ENCODE measurements at regions not wholly inside any gene's neighbourhood (a gene's known extent, or its start where the extent isn't known, plus 50 kb on each side); places are given as distances from the start of the nearest gene placed in this dataset.

DNA sequence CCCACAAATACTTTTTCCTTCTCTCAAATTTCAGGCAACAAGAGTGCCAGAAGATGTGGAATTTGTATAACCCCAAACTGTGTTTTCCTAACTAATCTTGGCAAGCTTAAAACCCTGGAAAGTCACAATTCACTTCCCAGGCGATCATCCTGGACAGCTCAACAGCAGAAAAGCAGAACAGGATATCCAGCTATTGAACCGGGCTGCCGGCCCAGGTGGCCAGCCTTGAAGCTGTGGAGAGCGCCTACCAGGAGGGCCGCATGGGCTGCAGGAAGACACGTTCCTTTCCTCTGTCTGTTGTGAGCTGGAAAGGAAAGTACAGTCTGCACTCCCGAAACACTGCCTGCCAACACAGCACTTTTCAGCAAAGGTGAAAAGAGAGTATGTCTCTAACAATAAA lies 719.7 kb upstream of the MARCKS start:
- TF ChIP-seq ZFX (IDR thresholded peaks at IDR 0.05) (no peak), CTCF (conservative IDR thresholded peaks at IDR 0.05) (no peak)
- no peak overlapping the region for H3K27ac ChIP-seq

DNA sequence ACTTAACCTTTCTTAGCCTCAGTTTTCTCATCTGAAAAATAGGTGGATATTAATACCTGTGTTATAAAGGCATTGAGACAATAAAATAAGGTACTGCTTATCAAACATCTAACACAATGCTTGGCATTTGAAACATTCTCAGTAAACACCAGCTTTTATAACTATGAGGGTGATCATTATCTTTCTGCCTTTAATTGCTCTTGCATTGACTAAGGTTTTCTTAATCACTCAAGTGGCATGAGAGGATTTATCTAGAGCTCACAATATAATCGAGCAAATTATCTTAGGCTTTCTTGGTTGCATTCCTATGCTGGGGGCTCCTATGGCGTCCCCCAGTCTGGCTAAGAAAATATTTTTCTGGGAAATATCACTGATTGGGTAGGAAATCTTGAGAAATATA lies 716.4 kb upstream of the MARCKS start:
- TF ChIP-seq ZFX (IDR thresholded peaks at IDR 0.05) (no peak), CTCF (conservative IDR thresholded peaks at IDR 0.05) (no peak)
- H3K27ac ChIP-seq = no peak overlapping the region

DNA sequence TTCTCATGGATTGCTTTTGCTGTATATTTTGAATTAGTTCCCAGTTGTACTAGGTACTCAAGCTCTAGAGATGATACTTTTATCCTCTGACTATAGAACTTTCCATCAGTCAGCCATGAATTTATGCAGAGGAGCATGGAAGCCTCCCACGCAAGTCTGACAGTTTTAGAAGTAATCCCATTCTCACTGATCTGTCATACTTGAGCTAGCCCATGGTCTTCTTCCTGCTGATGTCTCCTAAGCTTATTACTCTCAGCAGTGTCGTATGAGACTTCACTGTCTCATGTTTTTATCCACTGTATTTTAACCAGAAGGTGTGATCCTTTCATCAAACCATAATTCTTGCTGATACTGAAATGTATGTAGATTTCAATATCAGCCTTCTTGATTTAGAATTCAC lies 715.2 kb upstream of the MARCKS start:
- TF ChIP-seq CTCF (conservative IDR thresholded peaks at IDR 0.05) (no peak), ZFX (IDR thresholded peaks at IDR 0.05) (no peak)

DNA sequence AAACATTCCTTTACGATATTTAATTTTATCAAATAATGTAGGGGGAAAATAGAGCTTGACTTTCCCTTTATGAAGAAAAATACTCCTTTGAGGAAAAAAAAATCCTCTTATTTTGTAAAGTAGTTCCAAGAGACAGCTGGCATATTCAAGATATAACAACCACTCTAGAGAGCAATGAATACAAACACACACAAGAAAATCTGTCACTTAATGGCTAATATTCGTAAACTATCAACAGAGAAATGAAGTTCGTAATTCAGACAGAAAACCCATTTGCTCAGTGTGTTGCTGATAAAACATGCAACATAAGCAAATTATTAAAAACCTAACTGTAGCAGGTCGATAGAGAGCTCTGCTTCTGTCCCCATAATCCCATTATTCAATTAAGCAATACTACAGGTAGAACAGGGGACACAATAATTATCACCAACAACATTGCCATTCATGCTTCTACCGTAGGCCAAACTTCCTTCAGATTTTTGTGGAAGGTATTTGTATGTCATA lies 714.4 kb upstream of the MARCKS start:
- TF ChIP-seq CTCF (conservative IDR thresholded peaks at IDR 0.05) (no peak), ZFX (IDR thresholded peaks at IDR 0.05) (no peak)
- no peak overlapping the region for H3K27ac ChIP-seq

More for the DNA sequence above, 715.2 kb upstream of the MARCKS start:
- no peak overlapping the region for H3K27ac ChIP-seq

DNA sequence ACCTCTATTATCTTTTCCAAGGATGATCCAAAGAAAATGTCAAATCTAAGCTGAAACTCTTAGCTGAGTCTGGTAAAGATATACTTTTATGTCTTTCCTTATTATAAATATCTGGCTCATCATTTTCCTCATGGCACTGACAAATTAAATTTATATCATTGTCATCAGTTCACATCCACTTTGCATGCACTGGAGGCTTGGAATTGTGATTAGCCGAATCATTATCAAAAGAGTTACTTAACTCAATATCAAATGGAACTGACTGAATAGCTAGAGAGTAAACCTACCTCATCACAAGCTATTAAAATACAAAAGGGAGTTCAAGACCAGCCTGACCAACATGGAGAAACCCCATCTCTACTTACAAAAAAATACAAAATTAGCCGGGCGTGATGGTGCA lies 713.9 kb upstream of the MARCKS start:
- H3K27ac ChIP-seq = no peak overlapping the region
- no peak for TF ChIP-seq ZFX (IDR thresholded peaks at IDR 0.05)
- TF ChIP-seq CTCF (conservative IDR thresholded peaks at IDR 0.05) = no peak

- no peak overlapping the region for H3K27ac ChIP-seq
- TF ChIP-seq CTCF (conservative IDR thresholded peaks at IDR 0.05) = no peak
- no peak for TF ChIP-seq ZFX (IDR thresholded peaks at IDR 0.05)
Observed at GRCh38 chr6:113144117-113144516, 713.0 kb upstream of the MARCKS start.

GRCh38 chr6:113146878-113147277 lies 710.3 kb upstream of the MARCKS start:
- H3K27ac ChIP-seq = no peak overlapping the region
- TF ChIP-seq ZFX (IDR thresholded peaks at IDR 0.05) (no peak), CTCF (conservative IDR thresholded peaks at IDR 0.05) (no peak)

Data from C4-2B (cell line).